Large intestine (tissue), 3 donors: ENCODE measurements at regions not wholly inside any gene's neighbourhood (a gene's known extent, or its start where the extent isn't known, plus 50 kb on each side); places are given as distances from the start of the nearest gene placed in this dataset.

Source experiments
- DNase-seq, 2 donors: peaks; one replicate each; pipeline versions ENCODE4 v3.0.0 to v3.0.0-alpha.2; 2013
- H3K27ac ChIP-seq: one replicate; pipeline ENCODE4 v1.5.1; 2013; ENCODE audit warnings: low read length
- H3K27me3 ChIP-seq: 2 replicates; pipeline ENCODE4 v1.6.1; 2013; ENCODE audit warnings: low read length; ENCODE audit not compliant: control insufficient read depth, insufficient read depth
- H3K36me3 ChIP-seq: 2 replicates; pipeline ENCODE4 v1.6.1; 2013; ENCODE audit warnings: low read length; ENCODE audit not compliant: control insufficient read depth, insufficient read depth
- H3K4me1 ChIP-seq: one replicate; pipeline ENCODE4 v1.6.1; 2013; ENCODE audit warnings: low read length; ENCODE audit not compliant: control insufficient read depth, insufficient read depth
- H3K4me3 ChIP-seq: one replicate; pipeline ENCODE4 v1.5.1; 2013; ENCODE audit warnings: low read length
- H3K9me3 ChIP-seq: one replicate; pipeline ENCODE4 v1.6.1; 2013; ENCODE audit warnings: mild to moderate bottlenecking, low read depth, low read length, moderate library complexity; ENCODE audit not compliant: control insufficient read depth
- WGBS: methylation state at CpG from one replicate; pipeline ENCODE4 v1.1.5; 2013; ENCODE audit warnings: low lambda C conversion rate; ENCODE audit not compliant: insufficient coverage; 5-methylcytosine and 5-hydroxymethylcytosine counted together

- DNase-seq, result no peak
- 100% methylated on average over 1 of the region's 8 CpGs for WGBS
- H3K9me3 ChIP-seq, result no peaks in the 10 kb centered on the region
- no peaks in the 10 kb centered on the region for H3K27me3 ChIP-seq
- no peak overlapping the region for H3K4me3 ChIP-seq
- H3K4me1 ChIP-seq, result peaks cover 21% of the 10 kb centered on the region
- H3K27ac ChIP-seq, result no peak overlapping the region
- no peaks in the 10 kb centered on the region for H3K36me3 ChIP-seq
Measured at GRCh38 chr10:121084016-121084674, 233.0 kb downstream of the WDR11 start.

GRCh38 chr10:121084675-121085070 lies 233.5 kb downstream of the WDR11 start:
- DNase-seq, result no peak
- Histone ChIP-seq H3K27ac (no peak overlapping the region), H3K4me3 (no peak overlapping the region), H3K27me3 (no peaks in the 10 kb centered on the region), H3K4me1 (peaks cover 20% of the 10 kb centered on the region), H3K36me3 (no peaks in the 10 kb centered on the region), H3K9me3 (no peaks in the 10 kb centered on the region)
- WGBS, result no CpG with 5 or more reads among the region's 7 CpGs

GRCh38 chr10:121085367-121085766 lies 234.2 kb downstream of the WDR11 start:
- Histone ChIP-seq H3K4me3 (no peak overlapping the region), H3K9me3 (no peaks in the 10 kb centered on the region), H3K36me3 (no peaks in the 10 kb centered on the region), H3K4me1 (peaks cover 14% of the 10 kb centered on the region), H3K27ac (no peak overlapping the region), H3K27me3 (no peaks in the 10 kb centered on the region)
- DNase-seq, result no peak
- WGBS, result 100% methylated on average over 1 of the region's 6 CpGs

GRCh38 chr10:121087129-121087528 lies 236.0 kb downstream of the WDR11 start:
- no CpG with 5 or more reads among the region's 9 CpGs for WGBS
- DNase-seq, result no peak
- Histone ChIP-seq H3K9me3 (no peaks in the 10 kb centered on the region), H3K4me3 (no peak overlapping the region), H3K4me1 (peaks cover 9% of the 10 kb centered on the region), H3K27me3 (no peaks in the 10 kb centered on the region), H3K27ac (no peak overlapping the region), H3K36me3 (no peaks in the 10 kb centered on the region)

GRCh38 chr10:121087688-121088087 lies 236.5 kb downstream of the WDR11 start:
- Histone ChIP-seq H3K4me3 (no peak overlapping the region), H3K27ac (no peak overlapping the region), H3K27me3 (no peaks in the 10 kb centered on the region), H3K9me3 (no peaks in the 10 kb centered on the region), H3K36me3 (no peaks in the 10 kb centered on the region), H3K4me1 (peaks cover 12% of the 10 kb centered on the region)
- 80% methylated on average over 1 of the region's 4 CpGs for WGBS
- no peak for DNase-seq

- peaks cover 12% of the 10 kb centered on the region for H3K4me1 ChIP-seq
- DNase-seq, result no peak
- H3K4me3 ChIP-seq, result no peak overlapping the region
- no CpG with 5 or more reads among the region's 6 CpGs for WGBS
- H3K27me3 ChIP-seq, result no peaks in the 10 kb centered on the region
- no peak overlapping the region for H3K27ac ChIP-seq
- no peaks in the 10 kb centered on the region for H3K36me3 ChIP-seq
- H3K9me3 ChIP-seq, result no peaks in the 10 kb centered on the region
Measured at GRCh38 chr10:121088524-121088923, 237.4 kb downstream of the WDR11 start.

- DNase-seq, result no peak
- Histone ChIP-seq H3K4me1 (peaks cover 12% of the 10 kb centered on the region), H3K27ac (no peak overlapping the region), H3K4me3 (no peak overlapping the region), H3K9me3 (no peaks in the 10 kb centered on the region), H3K27me3 (no peaks in the 10 kb centered on the region), H3K36me3 (no peaks in the 10 kb centered on the region)
- WGBS, result no CpG with 5 or more reads among the region's 3 CpGs
Measured at GRCh38 chr10:121089434-121089833, 238.3 kb downstream of the WDR11 start.

- Histone ChIP-seq H3K27ac (peak overlapping the region; percentile 36), H3K4me3 (no peak overlapping the region), H3K27me3 (no peaks in the 10 kb centered on the region), H3K4me1 (peaks cover 27% of the 10 kb centered on the region), H3K36me3 (no peaks in the 10 kb centered on the region), H3K9me3 (no peaks in the 10 kb centered on the region)
- WGBS, result 86% methylated on average over 1 of the region's 5 CpGs
- DNase-seq, result peak; percentile 49 to 74
Measured at GRCh38 chr10:121091961-121092719, 241.0 kb downstream of the WDR11 start.

GRCh38 chr10:121092720-121093095 lies 241.5 kb downstream of the WDR11 start:
- H3K27me3 ChIP-seq, result no peaks in the 10 kb centered on the region
- WGBS, result no CpG with 5 or more reads among the region's 1 CpG
- H3K36me3 ChIP-seq, result no peaks in the 10 kb centered on the region
- no peak overlapping the region for H3K4me3 ChIP-seq
- DNase-seq, result no peak
- H3K4me1 ChIP-seq, result peaks cover 27% of the 10 kb centered on the region
- H3K27ac ChIP-seq, result peak overlapping the region; percentile 36
- no peaks in the 10 kb centered on the region for H3K9me3 ChIP-seq

- H3K4me3 ChIP-seq, result no peak overlapping the region
- no peaks in the 10 kb centered on the region for H3K9me3 ChIP-seq
- H3K36me3 ChIP-seq, result no peaks in the 10 kb centered on the region
- peaks cover 36% of the 10 kb centered on the region for H3K4me1 ChIP-seq
- DNase-seq, result peak; percentile 87 to 92
- WGBS, result no CpG with 5 or more reads among the region's 8 CpGs
- H3K27me3 ChIP-seq, result no peaks in the 10 kb centered on the region
- H3K27ac ChIP-seq, result peak overlapping the region; percentile 95
Measured at GRCh38 chr10:121096617-121097431, 245.7 kb downstream of the WDR11 start.
